ENCODE measurements at regions not wholly inside any gene's neighbourhood (a gene's known extent, or its start where the extent isn't known, plus 50 kb on each side); places are given as distances from the start of the nearest gene placed in this dataset.

GRCh38 chr2:7309582-7309981 lies 392.4 kb downstream of the RNF144A start:
- no peaks in the 10 kb centered on the region for H3K9me3 ChIP-seq (replicated peaks; ENCODE audit: low read length)
- no peaks in the 10 kb centered on the region for H3K4me1 ChIP-seq (ENCODE audit: control insufficient read depth, insufficient read depth, low read length)
- H3K27me3 ChIP-seq (ENCODE audit: control insufficient read depth, insufficient read depth, low read length): no peaks in the 10 kb centered on the region

GRCh38 chr2:7324706-7325105 lies 407.5 kb downstream of the RNF144A start:
- Histone ChIP-seq H3K36me3 (ENCODE audit: insufficient read depth, low read length) (no peaks in the 10 kb centered on the region), H3K4me1 (ENCODE audit: control insufficient read depth, insufficient read depth, low read length) (no peaks in the 10 kb centered on the region), H3K4me3 (ENCODE audit: low read length) (no peak overlapping the region), H3K27me3 (ENCODE audit: control insufficient read depth, insufficient read depth, low read length) (no peaks in the 10 kb centered on the region), H3K9me3 (replicated peaks; ENCODE audit: low read length) (no peaks in the 10 kb centered on the region), H3K9ac (ENCODE audit: low read depth, low read length) (no peak overlapping the region), H3K4me2 (ENCODE audit: low read length) (no peak overlapping the region)

More at GRCh38 chr2:7309582-7309981, 392.4 kb downstream of the RNF144A start:
- Histone ChIP-seq H3K9ac (ENCODE audit: low read depth, low read length) (no peak overlapping the region), H3K4me2 (ENCODE audit: low read length) (no peak overlapping the region), H3K36me3 (ENCODE audit: insufficient read depth, low read length) (no peaks in the 10 kb centered on the region), H3K4me3 (ENCODE audit: low read length) (no peak overlapping the region)

DNA sequence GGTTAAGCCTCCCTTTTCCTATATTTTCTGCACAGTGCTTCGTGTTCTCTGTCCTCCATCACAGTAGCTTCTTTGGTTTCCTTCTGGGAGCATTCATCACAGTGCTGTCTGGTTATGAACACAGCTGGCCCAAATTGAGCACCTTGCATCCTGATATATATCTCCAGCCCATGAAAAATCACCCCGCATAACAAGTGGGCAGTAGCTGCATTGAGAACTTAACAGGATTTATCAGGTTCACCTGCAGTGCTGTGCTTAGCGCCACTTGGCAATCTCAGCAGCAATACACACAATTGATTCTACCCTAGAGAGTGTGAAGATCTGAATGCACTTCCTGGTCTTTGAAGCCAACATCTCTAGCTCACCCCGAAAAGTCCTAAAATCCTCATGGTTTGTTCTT lies 408.0 kb downstream of the RNF144A start:
- H3K4me3 ChIP-seq (ENCODE audit: low read length): no peak overlapping the region
- H3K4me1 ChIP-seq (ENCODE audit: control insufficient read depth, insufficient read depth, low read length): no peaks in the 10 kb centered on the region
- H3K9ac ChIP-seq (ENCODE audit: low read depth, low read length): no peak overlapping the region
- H3K27me3 ChIP-seq (ENCODE audit: control insufficient read depth, insufficient read depth, low read length): no peaks in the 10 kb centered on the region
- no peak overlapping the region for H3K4me2 ChIP-seq (ENCODE audit: low read length)
- H3K9me3 ChIP-seq (replicated peaks; ENCODE audit: low read length): no peaks in the 10 kb centered on the region
- H3K36me3 ChIP-seq (ENCODE audit: insufficient read depth, low read length): no peaks in the 10 kb centered on the region

GRCh38 chr2:7329465-7329864 lies 412.3 kb downstream of the RNF144A start:
- H3K4me1 ChIP-seq (ENCODE audit: control insufficient read depth, insufficient read depth, low read length): no peaks in the 10 kb centered on the region

DNA sequence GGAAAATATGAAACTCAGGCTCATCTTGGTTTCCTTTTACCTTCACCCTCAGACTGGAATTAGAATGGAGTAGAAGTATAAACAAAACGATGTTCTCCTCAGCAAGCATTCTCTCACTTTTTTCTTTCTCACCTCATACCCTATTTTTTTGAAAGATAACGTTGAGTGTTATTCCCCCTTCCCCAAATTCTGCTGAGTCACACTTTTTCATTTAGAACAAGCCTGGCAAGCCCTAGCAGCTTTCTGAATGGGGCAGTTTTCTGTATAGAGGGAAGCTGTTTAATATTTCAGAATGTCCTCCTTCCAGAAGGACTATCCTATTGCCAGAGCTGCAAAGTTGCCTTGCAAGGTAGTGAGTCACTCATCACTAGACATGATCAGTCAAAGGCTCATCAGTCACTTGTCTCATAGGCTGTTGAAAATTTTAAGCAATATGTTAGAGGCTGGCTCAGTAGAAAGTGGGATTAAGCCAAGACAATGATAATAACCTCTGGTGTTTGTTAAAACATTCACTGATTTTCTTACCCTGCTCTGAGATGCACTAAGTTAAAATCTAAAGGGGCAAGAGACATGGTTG lies 416.1 kb downstream of the RNF144A start:
- Histone ChIP-seq H3K9ac (ENCODE audit: low read depth, low read length) (no peak overlapping the region), H3K4me1 (ENCODE audit: control insufficient read depth, insufficient read depth, low read length) (no peaks in the 10 kb centered on the region), H3K4me2 (ENCODE audit: low read length) (no peak overlapping the region), H3K9me3 (replicated peaks; ENCODE audit: low read length) (no peaks in the 10 kb centered on the region), H3K27me3 (ENCODE audit: control insufficient read depth, insufficient read depth, low read length) (no peaks in the 10 kb centered on the region), H3K36me3 (ENCODE audit: insufficient read depth, low read length) (no peaks in the 10 kb centered on the region), H3K4me3 (ENCODE audit: low read length) (no peak overlapping the region)

More at GRCh38 chr2:7329465-7329864, 412.3 kb downstream of the RNF144A start:
- H3K4me3 ChIP-seq (ENCODE audit: low read length): no peak overlapping the region
- no peak overlapping the region for H3K9ac ChIP-seq (ENCODE audit: low read depth, low read length)
- no peaks in the 10 kb centered on the region for H3K9me3 ChIP-seq (replicated peaks; ENCODE audit: low read length)
- H3K4me2 ChIP-seq (ENCODE audit: low read length): no peak overlapping the region
- no peaks in the 10 kb centered on the region for H3K27me3 ChIP-seq (ENCODE audit: control insufficient read depth, insufficient read depth, low read length)
- H3K36me3 ChIP-seq (ENCODE audit: insufficient read depth, low read length): no peaks in the 10 kb centered on the region

DNA sequence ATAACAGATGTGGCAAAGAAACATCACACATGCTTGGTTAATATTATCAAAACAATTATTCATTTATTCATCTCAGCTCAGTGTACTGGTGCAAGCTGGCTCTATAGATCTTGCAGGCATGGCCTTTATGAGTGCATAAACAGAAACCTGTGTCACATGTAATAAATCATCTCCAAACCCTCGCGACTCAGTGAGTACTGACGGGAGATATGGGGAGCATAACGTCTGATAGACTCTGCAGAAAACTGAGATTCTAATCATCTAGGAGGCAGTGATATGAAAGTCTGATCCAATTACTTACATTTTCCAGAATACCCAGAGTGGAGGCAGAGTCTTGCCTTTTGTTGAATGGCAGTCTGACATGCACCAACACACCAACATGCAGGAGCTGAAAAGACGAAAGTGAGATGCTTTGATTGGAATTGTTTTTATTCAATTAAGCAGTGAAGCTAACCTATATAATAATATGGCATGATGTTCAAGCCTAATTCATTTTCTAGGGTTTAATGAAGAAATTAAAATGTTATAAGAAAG lies 416.8 kb downstream of the RNF144A start:
- H3K4me3 ChIP-seq (ENCODE audit: low read length): no peak overlapping the region
- H3K9me3 ChIP-seq (replicated peaks; ENCODE audit: low read length): no peaks in the 10 kb centered on the region
- H3K27me3 ChIP-seq (ENCODE audit: control insufficient read depth, insufficient read depth, low read length): no peaks in the 10 kb centered on the region
- no peaks in the 10 kb centered on the region for H3K4me1 ChIP-seq (ENCODE audit: control insufficient read depth, insufficient read depth, low read length)
- no peak overlapping the region for H3K9ac ChIP-seq (ENCODE audit: low read depth, low read length)
- no peaks in the 10 kb centered on the region for H3K36me3 ChIP-seq (ENCODE audit: insufficient read depth, low read length)
- H3K4me2 ChIP-seq (ENCODE audit: low read length): no peak overlapping the region

DNA sequence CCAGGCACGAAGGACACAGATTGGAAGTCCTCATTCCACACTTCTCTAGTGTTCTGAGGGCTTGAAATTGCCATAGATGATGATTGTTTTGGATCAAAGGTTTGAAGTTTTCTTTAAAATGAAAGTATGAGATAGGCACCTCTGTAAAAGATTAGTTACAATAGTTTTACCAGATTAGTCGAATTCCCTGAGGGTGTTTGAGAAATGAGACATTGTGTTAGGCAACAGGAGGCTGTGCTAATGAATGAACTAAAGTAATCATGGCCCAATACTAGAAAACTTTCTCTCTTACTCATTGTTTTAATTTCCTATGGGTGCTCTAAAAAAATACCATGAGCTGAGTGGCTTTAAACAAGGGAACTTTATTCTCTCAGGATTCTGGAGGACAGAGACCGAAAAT lies 421.7 kb downstream of the RNF144A start:
- no peaks in the 10 kb centered on the region for H3K36me3 ChIP-seq (ENCODE audit: insufficient read depth, low read length)
- H3K4me1 ChIP-seq (ENCODE audit: control insufficient read depth, insufficient read depth, low read length): no peaks in the 10 kb centered on the region
- no peak overlapping the region for H3K9ac ChIP-seq (ENCODE audit: low read depth, low read length)
- H3K4me3 ChIP-seq (ENCODE audit: low read length): no peak overlapping the region
- H3K27me3 ChIP-seq (ENCODE audit: control insufficient read depth, insufficient read depth, low read length): no peaks in the 10 kb centered on the region
- no peak overlapping the region for H3K4me2 ChIP-seq (ENCODE audit: low read length)
- H3K9me3 ChIP-seq (replicated peaks; ENCODE audit: low read length): no peaks in the 10 kb centered on the region

- H3K4me1 ChIP-seq (ENCODE audit: control insufficient read depth, insufficient read depth, low read length): no peaks in the 10 kb centered on the region
- H3K9me3 ChIP-seq (replicated peaks; ENCODE audit: low read length): no peaks in the 10 kb centered on the region
- H3K9ac ChIP-seq (ENCODE audit: low read depth, low read length): no peak overlapping the region
- no peak overlapping the region for H3K4me2 ChIP-seq (ENCODE audit: low read length)
- H3K4me3 ChIP-seq (ENCODE audit: low read length): no peak overlapping the region
- no peaks in the 10 kb centered on the region for H3K27me3 ChIP-seq (ENCODE audit: control insufficient read depth, insufficient read depth, low read length)
- H3K36me3 ChIP-seq (ENCODE audit: insufficient read depth, low read length): no peaks in the 10 kb centered on the region
These were observed 429.1 kb downstream of the RNF144A start for GRCh38 chr2:7346336-7346735.

- Histone ChIP-seq H3K27me3 (ENCODE audit: control insufficient read depth, insufficient read depth, low read length) (no peaks in the 10 kb centered on the region), H3K4me1 (ENCODE audit: control insufficient read depth, insufficient read depth, low read length) (no peaks in the 10 kb centered on the region), H3K9me3 (replicated peaks; ENCODE audit: low read length) (no peaks in the 10 kb centered on the region)
These were observed 431.5 kb downstream of the RNF144A start for GRCh38 chr2:7348761-7349160.

GRCh38 chr2:7352191-7352590 lies 435.0 kb downstream of the RNF144A start:
- Histone ChIP-seq H3K4me3 (ENCODE audit: low read length) (no peak overlapping the region), H3K36me3 (ENCODE audit: insufficient read depth, low read length) (no peaks in the 10 kb centered on the region), H3K9me3 (replicated peaks; ENCODE audit: low read length) (no peaks in the 10 kb centered on the region), H3K4me1 (ENCODE audit: control insufficient read depth, insufficient read depth, low read length) (no peaks in the 10 kb centered on the region), H3K9ac (ENCODE audit: low read depth, low read length) (no peak overlapping the region), H3K27me3 (ENCODE audit: control insufficient read depth, insufficient read depth, low read length) (no peaks in the 10 kb centered on the region), H3K4me2 (ENCODE audit: low read length) (no peak overlapping the region)

More at GRCh38 chr2:7348761-7349160, 431.5 kb downstream of the RNF144A start:
- Histone ChIP-seq H3K4me3 (ENCODE audit: low read length) (no peak overlapping the region), H3K4me2 (ENCODE audit: low read length) (no peak overlapping the region), H3K9ac (ENCODE audit: low read depth, low read length) (no peak overlapping the region), H3K36me3 (ENCODE audit: insufficient read depth, low read length) (no peaks in the 10 kb centered on the region)

DNA sequence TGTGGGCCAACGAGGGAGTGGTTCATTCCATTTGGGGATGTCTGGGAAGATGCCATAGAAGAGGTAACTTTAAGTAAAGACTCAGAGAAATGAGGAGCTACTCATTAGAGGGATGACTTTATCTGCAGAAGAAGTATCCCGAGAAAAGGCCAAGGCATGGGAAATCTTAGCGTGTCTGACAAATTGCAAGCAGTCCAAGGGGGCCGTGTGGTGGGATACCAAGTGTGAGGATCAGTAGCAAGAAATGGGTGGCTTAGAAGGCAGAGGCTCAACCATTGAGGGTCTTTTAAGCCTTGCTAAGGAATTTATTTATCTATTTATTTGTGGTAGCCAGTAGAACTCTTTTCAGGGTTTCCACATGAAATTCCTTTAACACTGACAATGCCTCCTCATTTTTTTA lies 436.4 kb downstream of the RNF144A start:
- H3K9ac ChIP-seq (ENCODE audit: low read depth, low read length): no peak overlapping the region
- H3K9me3 ChIP-seq (replicated peaks; ENCODE audit: low read length): no peaks in the 10 kb centered on the region
- no peaks in the 10 kb centered on the region for H3K36me3 ChIP-seq (ENCODE audit: insufficient read depth, low read length)
- H3K4me3 ChIP-seq (ENCODE audit: low read length): no peak overlapping the region
- H3K4me1 ChIP-seq (ENCODE audit: control insufficient read depth, insufficient read depth, low read length): no peaks in the 10 kb centered on the region
- no peaks in the 10 kb centered on the region for H3K27me3 ChIP-seq (ENCODE audit: control insufficient read depth, insufficient read depth, low read length)
- no peak overlapping the region for H3K4me2 ChIP-seq (ENCODE audit: low read length)

- no peaks in the 10 kb centered on the region for H3K27me3 ChIP-seq (ENCODE audit: control insufficient read depth, insufficient read depth, low read length)
- no peak overlapping the region for H3K4me2 ChIP-seq (ENCODE audit: low read length)
- H3K4me3 ChIP-seq (ENCODE audit: low read length): no peak overlapping the region
- H3K36me3 ChIP-seq (ENCODE audit: insufficient read depth, low read length): no peaks in the 10 kb centered on the region
- no peaks in the 10 kb centered on the region for H3K4me1 ChIP-seq (ENCODE audit: control insufficient read depth, insufficient read depth, low read length)
- H3K9me3 ChIP-seq (replicated peaks; ENCODE audit: low read length): no peaks in the 10 kb centered on the region
- H3K9ac ChIP-seq (ENCODE audit: low read depth, low read length): no peak overlapping the region
These were observed 438.6 kb downstream of the RNF144A start for GRCh38 chr2:7355781-7356180.

All from skeletal muscle satellite cell (primary cell).